Mesothelial cell of epicardium (in vitro differentiated cells): ENCODE measurements at regions not wholly inside any gene's neighbourhood (a gene's known extent, or its start where the extent isn't known, plus 50 kb on each side); places are given as distances from the start of the nearest gene placed in this dataset.

Source experiments
- DNase-seq, 2 experiments: peaks; one replicate each; pipeline ENCODE4 v3.0.0; 2021; ENCODE audit warnings: low spot score in 2 of 2; ENCODE audit not compliant: unreplicated experiment in 2 of 2
- H3K27ac Mint-ChIP-seq: 2 replicates; pipeline ENCODE4 v1.8.0; 2021; ENCODE audit warnings: mixed read lengths
- H3K27me3 Mint-ChIP-seq: 2 replicates; pipeline ENCODE4 v1.8.0; 2021; ENCODE audit warnings: low read depth, mixed read lengths
- H3K36me3 Mint-ChIP-seq: 2 replicates; pipeline ENCODE4 v1.8.0; 2021; ENCODE audit warnings: mixed read lengths
- H3K4me1 Mint-ChIP-seq: 2 replicates; pipeline ENCODE4 v1.8.0; 2021; ENCODE audit warnings: mixed read lengths
- H3K4me3 Mint-ChIP-seq: 2 replicates; pipeline ENCODE4 v1.8.0; 2021; ENCODE audit warnings: mild to moderate bottlenecking, moderate library complexity, mixed read lengths
- H3K9me3 Mint-ChIP-seq: 2 replicates; pipeline ENCODE4 v1.8.0; 2021; ENCODE audit warnings: mixed read lengths
- CTCF ChIP-seq: fragments of 200-600 bp; sonication (generic); IDR thresholded peaks from one replicate; pipeline ENCODE4 v1.5.0; 2021; ENCODE audit warnings: antibody characterized with exemption; ENCODE audit not compliant: unreplicated experiment

DNA sequence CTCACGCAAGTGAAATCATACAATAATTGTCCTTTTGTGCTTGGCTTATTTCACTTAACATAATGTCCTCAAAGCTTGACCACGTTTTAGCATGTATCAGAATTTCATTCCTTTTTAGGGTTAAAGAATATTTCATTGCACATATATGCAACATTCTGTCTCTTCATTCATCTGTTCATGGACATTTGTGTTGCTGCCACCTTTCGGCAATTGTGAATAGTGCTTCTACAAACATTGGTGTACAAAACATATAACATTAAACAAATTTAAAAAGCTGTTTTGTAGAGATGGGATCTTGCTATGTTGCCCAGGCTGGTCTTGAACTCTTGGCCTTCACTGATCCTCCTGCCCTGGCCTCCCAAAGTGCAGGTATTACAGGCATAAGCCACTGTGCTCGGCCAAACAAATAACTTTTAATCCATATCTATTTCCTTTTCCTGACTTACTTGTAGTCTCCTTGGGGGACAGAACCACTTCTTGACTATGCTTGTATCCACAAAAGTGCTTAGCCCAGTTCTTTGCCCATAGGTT, 209.3 kb downstream of the SLC4A3 start:
- peaks cover 25% of the 10 kb centered on the region for H3K27me3 Mint-ChIP-seq
- no peak overlapping the region for H3K27ac Mint-ChIP-seq
- H3K4me3 Mint-ChIP-seq: no peak overlapping the region
- TF ChIP-seq CTCF: no peak
- peaks cover 3% of the 10 kb centered on the region for H3K36me3 Mint-ChIP-seq
- H3K9me3 Mint-ChIP-seq: peaks cover 9% of the 10 kb centered on the region
- DNase-seq: no peak
- H3K4me1 Mint-ChIP-seq: peaks cover 3% of the 10 kb centered on the region

GRCh38 chr2:219844401-219845091, 217.1 kb downstream of the SLC4A3 start:
- H3K4me3 Mint-ChIP-seq: no peak overlapping the region
- H3K4me1 Mint-ChIP-seq: peaks cover 13% of the 10 kb centered on the region
- H3K36me3 Mint-ChIP-seq: no peaks in the 10 kb centered on the region

DNA sequence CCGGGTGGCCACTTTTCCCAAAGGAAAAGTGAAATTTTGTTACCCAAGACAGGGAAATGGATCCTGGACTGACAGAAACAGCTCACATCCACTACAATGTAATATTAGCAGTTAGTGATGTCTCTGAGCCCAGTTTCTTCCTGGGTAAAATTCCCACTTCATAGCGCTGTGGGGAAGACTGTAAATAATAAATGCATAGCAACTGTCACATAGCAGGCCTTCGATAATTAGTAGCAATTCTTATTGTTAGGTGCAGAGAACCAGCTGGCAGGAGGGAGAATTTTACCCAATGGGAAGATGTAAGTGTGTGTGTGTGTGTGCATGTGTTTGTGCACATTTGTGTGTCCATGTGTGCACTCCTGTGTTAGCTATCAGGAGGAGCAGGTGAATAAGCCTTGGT, 221.5 kb downstream of the SLC4A3 start:
- Mint-ChIP-seq H3K4me3 (no peak overlapping the region), H3K9me3 (peaks cover 2% of the 10 kb centered on the region), H3K36me3 (no peaks in the 10 kb centered on the region), H3K27ac (no peak overlapping the region), H3K4me1 (peaks cover 17% of the 10 kb centered on the region), H3K27me3 (peaks cover 31% of the 10 kb centered on the region)
- TF ChIP-seq CTCF: no peak
- no peak for DNase-seq

More at GRCh38 chr2:219844401-219845091, 217.1 kb downstream of the SLC4A3 start:
- DNase-seq: no peak
- Mint-ChIP-seq H3K27me3 (peaks cover 8% of the 10 kb centered on the region), H3K27ac (no peak overlapping the region), H3K9me3 (peaks cover 2% of the 10 kb centered on the region)
- no peak for TF ChIP-seq CTCF

DNA sequence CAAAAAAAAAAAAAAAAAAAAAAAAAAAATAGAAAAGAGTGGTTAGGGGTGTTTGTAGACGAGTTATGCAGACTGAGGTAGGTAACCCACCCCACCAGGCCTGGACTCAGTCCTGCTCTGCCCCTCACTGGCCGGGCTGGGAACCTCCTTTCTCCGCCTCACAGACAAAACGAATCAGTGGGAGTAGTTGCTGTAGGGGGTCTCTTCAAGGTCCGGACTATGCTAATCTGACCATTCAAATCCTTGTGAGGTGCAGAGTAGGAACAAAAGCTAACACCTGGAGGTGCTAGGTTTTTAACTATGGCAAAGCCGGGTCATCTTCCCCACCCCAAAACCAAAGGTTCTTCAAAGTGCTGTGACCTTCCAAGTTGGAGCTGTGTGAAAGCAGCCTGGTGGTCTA, 223.7 kb downstream of the SLC4A3 start:
- Mint-ChIP-seq H3K27ac (no peak overlapping the region), H3K4me1 (peaks cover 10% of the 10 kb centered on the region), H3K9me3 (peaks cover 2% of the 10 kb centered on the region), H3K4me3 (no peak overlapping the region), H3K36me3 (no peaks in the 10 kb centered on the region), H3K27me3 (peaks cover 40% of the 10 kb centered on the region)
- no peak for TF ChIP-seq CTCF
- DNase-seq: no peak

- Mint-ChIP-seq H3K27me3 (peaks cover 44% of the 10 kb centered on the region), H3K4me1 (peaks cover 14% of the 10 kb centered on the region), H3K4me3 (no peak overlapping the region), H3K9me3 (peaks cover 2% of the 10 kb centered on the region), H3K27ac (no peak overlapping the region), H3K36me3 (no peaks in the 10 kb centered on the region)
- no peak for DNase-seq
- no peak for TF ChIP-seq CTCF
Measured at GRCh38 chr2:219851801-219852481, 224.5 kb downstream of the SLC4A3 start.
